ENCODE measurements at regions not wholly inside any gene's neighbourhood (a gene's known extent, or its start where the extent isn't known, plus 50 kb on each side); places are given as distances from the start of the nearest gene placed in this dataset.

DNA sequence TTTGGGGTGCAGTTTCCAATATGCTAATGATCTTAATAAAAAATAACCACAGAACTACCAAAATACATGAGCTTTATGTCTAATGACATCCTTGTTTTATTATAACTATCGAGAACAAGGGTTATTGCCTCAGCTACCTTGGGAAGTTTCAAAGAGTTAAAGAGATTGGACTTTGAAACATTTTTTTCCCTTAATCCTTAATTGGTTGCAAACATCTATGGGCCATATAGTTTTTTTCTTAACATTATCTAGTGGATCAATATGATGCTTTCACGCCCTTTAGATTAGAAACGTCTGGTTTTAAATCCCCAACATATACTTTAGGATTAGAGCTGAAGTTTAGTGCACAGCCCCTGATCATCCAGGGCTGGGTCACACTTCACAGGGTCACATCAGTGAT is 219.2 kb upstream of the SGO1 start:
- Histone ChIP-seq H3K4me1 (replicated peaks in 1 of 4; ENCODE audit: control insufficient read depth in 3 of 4, insufficient read depth in 4 of 4, low read length in 3 of 4) (peaks cover 0 to 6% (median 1%) of the 10 kb centered on the region in 4 experiments; a peak in 2 of 7 replicates), H2BK12ac (ENCODE audit: low read depth, low read length) (no peak overlapping the region), H3K23me2 (ENCODE audit: low read depth, low read length) (no peaks in the 10 kb centered on the region), H4K20me1 (replicated peaks in 1 of 2; ENCODE audit: control insufficient read depth in 1 of 2, insufficient read depth in 2 of 2, low read length in 2 of 2) (no peaks in the 10 kb centered on the region), H2AFZ (ENCODE audit: low read length) (no peak overlapping the region), H3K27ac (ENCODE audit: low read depth, low read length) (no peak overlapping the region), H3K18ac (ENCODE audit: extremely low read depth, low read length) (no peak overlapping the region), H3K23ac (ENCODE audit: insufficient read length) (no peak overlapping the region), H3K4ac (replicated peaks; ENCODE audit: insufficient read length, low read depth, low read length) (no peak overlapping the region), H2BK120ac (replicated peaks; ENCODE audit: low read depth, low read length) (no peak overlapping the region), H2AK5ac (ENCODE audit: low read depth, low read length) (no peak overlapping the region), H2BK15ac (ENCODE audit: low read length) (no peak overlapping the region), H3K14ac (ENCODE audit: insufficient read length) (no peak overlapping the region), H4K5ac (ENCODE audit: insufficient read length, low read depth, low read length) (no peak overlapping the region), H3K9ac (replicated peaks in 1 of 4; ENCODE audit: extremely low read depth in 1 of 4, low read depth in 3 of 4, low read length in 3 of 4) (no peak overlapping the region), H3K79me2 (ENCODE audit: control insufficient read depth in 1 of 2, insufficient read depth in 2 of 2, low read length in 2 of 2) (no peaks in the 10 kb centered on the region), H2BK5ac (ENCODE audit: low read depth, low read length) (no peak overlapping the region), H2BK20ac (ENCODE audit: low read length) (no peak overlapping the region), H3K56ac (replicated peaks; ENCODE audit: insufficient read length, low read depth, low read length) (peak overlapping the region; percentile 4), H3K4me2 (ENCODE audit: insufficient read depth in 1 of 2, low read depth in 2 of 2, low read length in 2 of 2) (no peak overlapping the region), H4K91ac (replicated peaks; ENCODE audit: insufficient read length, low read length) (no peak overlapping the region), H4K8ac (ENCODE audit: extremely low read depth, insufficient read depth, low read length) (no peak overlapping the region), H3K9me3 (ENCODE audit: insufficient read depth in 2 of 2, low read depth in 1 of 2, low read length in 1 of 2) (no peaks in the 10 kb centered on the region), H3K79me1 (ENCODE audit: low read depth, low read length) (no peaks in the 10 kb centered on the region), H3K36me3 (ENCODE audit: control insufficient read depth in 2 of 4, insufficient read depth in 4 of 4, low read length in 3 of 4) (no peaks in the 10 kb centered on the region), H3K27me3 (replicated peaks in 1 of 4; ENCODE audit: control insufficient read depth in 3 of 4, extremely low read depth in 1 of 4, insufficient read depth in 3 of 4, low read length in 3 of 4) (no peaks in the 10 kb centered on the region), H3K4me3 (ENCODE audit: extremely low read depth in 1 of 4, insufficient read depth in 2 of 4, low read depth in 3 of 4, low read length in 4 of 4) (no peak overlapping the region)
- DNase-seq (ENCODE audit: low read depth in 1 of 2, low spot score in 2 of 2): no peak
- no peak for TF ChIP-seq POU5F1 (IDR thresholded peaks at IDR 0.05; ENCODE audit: low read depth, low read length)
- TF ChIP-seq POLR2AphosphoS5 (IDR thresholded peaks at IDR 0.05; ENCODE audit: low read depth, low read length): no peak
- TF ChIP-seq, protein P1, sequence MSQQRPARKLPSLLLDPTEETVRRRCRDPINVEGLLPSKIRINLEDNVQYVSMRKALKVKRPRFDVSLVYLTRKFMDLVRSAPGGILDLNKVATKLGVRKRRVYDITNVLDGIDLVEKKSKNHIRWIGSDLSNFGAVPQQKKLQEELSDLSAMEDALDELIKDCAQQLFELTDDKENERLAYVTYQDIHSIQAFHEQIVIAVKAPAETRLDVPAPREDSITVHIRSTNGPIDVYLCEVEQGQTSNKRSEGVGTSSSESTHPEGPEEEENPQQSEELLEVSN (IDR thresholded peaks at IDR 0.05): no peak
- TF ChIP-seq SP1 (IDR thresholded peaks at IDR 0.05; ENCODE audit: low read depth, low read length): no peak
- no peak for TF ChIP-seq RNF2 (IDR thresholded peaks at IDR 0.05; ENCODE audit: borderline replicate concordance, low read depth, low read length, missing control alignments, poor library complexity, severe bottlenecking)
- no peak for TF ChIP-seq KDM4A (IDR thresholded peaks at IDR 0.05; ENCODE audit: low read depth, low read length, severe bottlenecking)
- TF ChIP-seq, protein P2, sequence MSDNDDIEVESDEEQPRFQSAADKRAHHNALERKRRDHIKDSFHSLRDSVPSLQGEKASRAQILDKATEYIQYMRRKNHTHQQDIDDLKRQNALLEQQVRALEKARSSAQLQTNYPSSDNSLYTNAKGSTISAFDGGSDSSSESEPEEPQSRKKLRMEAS (IDR thresholded peaks at IDR 0.05): no peak
- TF ChIP-seq RXRA (IDR thresholded peaks at IDR 0.05; ENCODE audit: insufficient read depth, low read depth, low read length): no peak
- no peak for TF ChIP-seq RAD21 (IDR thresholded peaks at IDR 0.05 in 1 of 2, conservative IDR thresholded peaks at IDR 0.05 in 1 of 2; ENCODE audit: low read depth in 2 of 2, low read length in 2 of 2)
- WGBS, 2 experiments (ENCODE audit: extremely low coverage in 1 of 2, insufficient coverage in 1 of 2, insufficient read length in 1 of 2, insufficient replicate concordance in 2 of 2, low coverage in 1 of 2, low lambda C conversion rate in 2 of 2, missing lambda C conversion rate in 1 of 2): 82% methylated on average over 3 of the region's 3 CpGs; no CpG with 5 or more reads in 1 of the 2 experiments
- FAIRE-seq: no peak
- CTCF ChIA-PET (ENCODE audit: partially characterized antibody): interaction anchor here (0.6 to 1.1 kb wide), 3 partner anchors 64 to 397 kb away, joined by 3 read pairs; no protein-coding TSS in a partner anchor
- POLR2A ChIA-PET (ENCODE audit: partially characterized antibody): no interaction called here
